ENCODE measurements at regions not wholly inside any gene's neighbourhood (a gene's known extent, or its start where the extent isn't known, plus 50 kb on each side); places are given as distances from the start of the nearest gene placed in this dataset.

DNA sequence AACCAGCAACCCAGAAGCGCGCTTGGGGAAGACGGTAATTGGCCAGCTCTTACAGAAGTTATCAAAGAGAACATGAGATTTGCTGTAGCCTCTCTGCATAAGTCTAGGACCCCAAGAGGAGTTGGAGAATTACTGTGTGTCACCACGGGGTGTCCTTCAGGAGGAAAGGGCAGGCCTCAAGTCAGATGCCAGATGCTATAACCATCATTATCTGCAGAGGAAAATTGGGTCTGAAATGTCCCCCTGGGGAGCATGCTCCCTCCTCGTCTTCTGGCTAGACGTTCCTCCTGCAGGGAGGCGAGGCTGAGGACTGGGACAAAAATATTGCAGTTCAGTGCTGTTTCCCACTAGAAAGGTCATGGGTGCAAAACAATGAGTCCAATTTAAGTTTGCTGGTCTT is 380.5 kb upstream of the CFAP20DC start:
- H3K4me3 Mint-ChIP-seq: no peak overlapping the region
- no peaks in the 10 kb centered on the region for H3K27me3 Mint-ChIP-seq
- H3K27ac Mint-ChIP-seq: no peak overlapping the region
- peaks cover 2 to 9% (median 2%) of the 10 kb centered on the region in 3 donors for H3K9me3 Mint-ChIP-seq
- H3K36me3 Mint-ChIP-seq: peaks cover 1% of the 10 kb centered on the region
- peaks cover 4 to 13% (median 7%) of the 10 kb centered on the region in 3 donors for H3K4me1 Mint-ChIP-seq

GRCh38 chr3:59429198-59429597 is 379.4 kb upstream of the CFAP20DC start:
- Mint-ChIP-seq H3K36me3 (no peaks in the 10 kb centered on the region), H3K4me1 (peaks cover 11 to 22% (median 14%) of the 10 kb centered on the region in 3 donors), H3K9me3 (peaks cover 1 to 9% (median 2%) of the 10 kb centered on the region in 3 donors), H3K27me3 (no peaks in the 10 kb centered on the region), H3K4me3 (no peak overlapping the region), H3K27ac (peak overlapping the region in 1 of 3 donors; percentile 41)

DNA sequence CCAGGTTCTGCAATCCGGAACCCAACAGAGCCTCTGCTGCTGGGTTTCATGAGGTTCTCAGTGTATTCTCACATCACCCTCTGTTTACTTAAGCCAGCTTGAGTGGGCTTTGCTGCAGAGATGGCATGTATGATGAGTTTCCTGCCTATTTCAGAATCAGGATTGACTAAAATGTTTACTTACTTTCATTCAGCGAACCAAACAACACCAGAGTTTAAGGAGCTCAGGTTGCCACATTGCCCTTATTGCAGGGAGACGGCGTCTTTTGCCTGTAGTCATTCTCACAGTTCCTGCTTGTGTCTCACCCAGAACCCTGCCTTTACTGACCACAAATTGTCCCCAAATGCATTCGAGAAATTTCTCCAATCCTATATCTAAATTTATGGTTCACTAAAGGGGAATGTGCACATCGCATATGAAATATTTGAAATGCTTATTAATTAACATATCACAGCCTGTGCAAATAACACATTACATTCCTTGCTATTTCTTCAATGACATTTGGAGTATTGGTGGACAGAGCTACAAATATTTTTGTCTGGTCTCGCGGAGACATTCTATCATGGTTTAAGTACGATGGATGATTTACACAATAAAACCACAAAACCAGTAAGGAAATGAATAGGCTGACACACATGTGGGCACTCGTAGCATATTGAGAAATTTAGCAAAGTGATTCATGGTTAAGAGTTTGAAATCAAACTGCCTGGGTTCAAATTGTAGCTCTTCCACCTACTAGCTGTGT is 377.2 kb upstream of the CFAP20DC start:
- H3K4me3 Mint-ChIP-seq: no peak overlapping the region
- no peaks in the 10 kb centered on the region for H3K9me3 Mint-ChIP-seq
- no peaks in the 10 kb centered on the region for H3K27me3 Mint-ChIP-seq
- H3K36me3 Mint-ChIP-seq: no peaks in the 10 kb centered on the region
- H3K4me1 Mint-ChIP-seq: peaks cover 13 to 23% (median 19%) of the 10 kb centered on the region in 3 donors
- peak overlapping the region in 1 of 3 donors; percentile 4 for H3K27ac Mint-ChIP-seq

DNA sequence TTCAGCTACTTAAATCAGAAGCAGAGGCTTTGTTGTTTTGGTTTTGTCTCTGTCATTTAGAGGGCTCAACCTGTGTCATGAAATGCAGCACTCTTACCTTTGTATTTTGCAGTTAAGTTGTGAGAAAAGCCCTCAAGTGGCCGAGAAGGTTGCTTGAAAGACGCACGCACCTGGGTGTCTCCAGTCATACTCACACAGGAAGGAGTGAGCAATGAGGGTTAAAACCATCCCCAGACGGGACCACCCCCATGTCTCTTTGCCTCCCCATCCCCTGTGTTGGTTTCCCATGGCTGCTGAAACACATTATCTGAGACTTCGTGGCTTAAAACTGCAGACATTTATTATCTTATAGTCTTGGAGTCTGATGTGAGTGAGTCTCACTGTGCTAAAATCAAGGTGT is 376.1 kb upstream of the CFAP20DC start:
- H3K27me3 Mint-ChIP-seq: no peaks in the 10 kb centered on the region
- peak overlapping the region in 1 of 4 donors; percentile 65 for H3K4me3 Mint-ChIP-seq
- H3K27ac Mint-ChIP-seq: peak overlapping the region in 1 of 3 donors; percentile 61
- H3K4me1 Mint-ChIP-seq: peaks cover 13 to 23% (median 19%) of the 10 kb centered on the region in 3 donors
- H3K9me3 Mint-ChIP-seq: no peaks in the 10 kb centered on the region
- no peaks in the 10 kb centered on the region for H3K36me3 Mint-ChIP-seq

GRCh38 chr3:59425371-59425770 is 375.5 kb upstream of the CFAP20DC start:
- no peaks in the 10 kb centered on the region for H3K36me3 Mint-ChIP-seq
- peaks cover 13 to 23% (median 19%) of the 10 kb centered on the region in 3 donors for H3K4me1 Mint-ChIP-seq
- H3K27ac Mint-ChIP-seq: peak overlapping the region in 2 of 3 donors; percentile 4 to 61
- H3K4me3 Mint-ChIP-seq: peak overlapping the region in 2 of 4 donors; percentile 10 to 65
- H3K27me3 Mint-ChIP-seq: no peaks in the 10 kb centered on the region
- no peaks in the 10 kb centered on the region for H3K9me3 Mint-ChIP-seq

GRCh38 chr3:59424268-59425010 is 374.6 kb upstream of the CFAP20DC start:
- H3K27ac Mint-ChIP-seq: peak overlapping the region in 1 of 3 donors; percentile 4

DNA sequence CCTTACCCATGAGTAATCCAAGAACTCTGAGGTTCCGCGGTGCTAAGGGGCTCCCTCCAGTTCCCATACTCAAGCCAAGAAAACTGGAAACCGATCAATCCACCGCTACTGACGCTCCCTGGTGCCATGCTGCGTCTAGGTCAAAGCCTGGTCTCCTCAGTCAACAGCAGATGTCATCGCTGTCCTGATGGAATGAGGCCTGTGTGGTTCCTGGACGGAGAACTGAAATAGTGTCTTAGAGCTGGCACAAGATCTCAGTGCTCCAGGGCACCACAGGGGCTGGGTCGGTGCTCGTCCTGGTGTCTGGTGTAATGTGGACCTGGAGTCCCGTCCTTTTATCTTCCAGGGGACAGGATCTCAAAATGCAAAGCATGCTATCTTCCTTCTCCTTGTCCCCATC is 373.9 kb upstream of the CFAP20DC start:
- H3K36me3 Mint-ChIP-seq: no peaks in the 10 kb centered on the region
- no peaks in the 10 kb centered on the region for H3K9me3 Mint-ChIP-seq
- H3K27me3 Mint-ChIP-seq: no peaks in the 10 kb centered on the region
- no peak overlapping the region for H3K27ac Mint-ChIP-seq
- peak overlapping the region in 1 of 4 donors; percentile 10 for H3K4me3 Mint-ChIP-seq
- peaks cover 13 to 23% (median 19%) of the 10 kb centered on the region in 3 donors for H3K4me1 Mint-ChIP-seq

More at GRCh38 chr3:59424268-59425010, 374.6 kb upstream of the CFAP20DC start:
- Mint-ChIP-seq H3K4me1 (peaks cover 13 to 23% (median 19%) of the 10 kb centered on the region in 3 donors), H3K36me3 (no peaks in the 10 kb centered on the region), H3K4me3 (peak overlapping the region in 2 of 4 donors; percentile 10 to 39), H3K9me3 (no peaks in the 10 kb centered on the region), H3K27me3 (no peaks in the 10 kb centered on the region)

DNA sequence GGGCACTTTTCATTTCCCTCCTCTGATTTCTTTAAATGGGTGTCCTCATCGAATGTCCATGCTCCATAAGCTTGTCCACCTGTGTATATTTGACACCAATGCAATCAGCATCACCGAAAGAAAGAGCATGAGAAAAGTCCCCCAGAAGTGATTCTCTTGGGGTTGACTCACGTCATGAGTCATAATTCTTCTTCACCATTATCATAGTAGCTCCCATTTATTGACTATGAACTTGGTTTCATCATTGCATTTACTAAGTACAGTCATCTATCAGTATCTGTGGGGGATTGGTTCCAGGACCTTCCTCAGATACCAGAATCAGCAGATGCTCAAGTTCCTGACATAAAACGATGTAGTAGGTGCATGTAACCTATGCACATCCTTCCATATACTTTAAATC is 372.5 kb upstream of the CFAP20DC start:
- Mint-ChIP-seq H3K4me3 (no peak overlapping the region), H3K27me3 (no peaks in the 10 kb centered on the region), H3K9me3 (no peaks in the 10 kb centered on the region), H3K27ac (no peak overlapping the region), H3K36me3 (no peaks in the 10 kb centered on the region), H3K4me1 (peaks cover 13 to 20% (median 19%) of the 10 kb centered on the region in 3 donors)

- Mint-ChIP-seq H3K4me3 (no peak overlapping the region), H3K9me3 (no peaks in the 10 kb centered on the region), H3K27ac (peak overlapping the region in 1 of 3 donors; percentile 12), H3K36me3 (no peaks in the 10 kb centered on the region), H3K27me3 (no peaks in the 10 kb centered on the region), H3K4me1 (peaks cover 0 to 2% (median 1%) of the 10 kb centered on the region in 3 donors)
These were observed 369.0 kb upstream of the CFAP20DC start for GRCh38 chr3:59418836-59419235.

- no peaks in the 10 kb centered on the region for H3K36me3 Mint-ChIP-seq
- H3K4me1 Mint-ChIP-seq: peaks cover under 1 to 2% (median 1%) of the 10 kb centered on the region in 3 donors
- no peak overlapping the region for H3K27ac Mint-ChIP-seq
- no peaks in the 10 kb centered on the region for H3K9me3 Mint-ChIP-seq
- no peak overlapping the region for H3K4me3 Mint-ChIP-seq
- H3K27me3 Mint-ChIP-seq: no peaks in the 10 kb centered on the region
These were observed 362.7 kb upstream of the CFAP20DC start for GRCh38 chr3:59412516-59412915.

DNA sequence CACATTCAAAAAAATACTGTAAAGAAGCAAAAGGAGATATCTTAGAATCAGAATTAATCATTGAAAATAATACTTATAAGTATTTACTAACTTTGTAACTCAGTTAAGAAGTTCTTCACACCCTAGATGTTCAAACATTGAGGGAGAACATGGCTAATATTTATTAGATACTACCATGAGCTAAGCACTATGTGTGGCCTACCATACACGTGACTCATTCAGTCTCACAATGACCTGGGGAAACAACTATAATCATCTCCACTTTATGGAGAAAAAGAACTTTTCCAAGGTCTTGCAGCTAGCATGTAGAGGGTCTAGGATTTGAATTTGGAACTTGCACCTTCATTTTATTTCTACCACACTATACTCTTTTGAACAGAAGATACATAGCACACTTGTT is 361.9 kb upstream of the CFAP20DC start:
- no peaks in the 10 kb centered on the region for H3K27me3 Mint-ChIP-seq
- no peaks in the 10 kb centered on the region for H3K9me3 Mint-ChIP-seq
- no peak overlapping the region for H3K4me3 Mint-ChIP-seq
- H3K4me1 Mint-ChIP-seq: peaks cover 6 to 8% (median 8%) of the 10 kb centered on the region in 3 donors
- peak overlapping the region in 1 of 3 donors; percentile 12 for H3K27ac Mint-ChIP-seq
- H3K36me3 Mint-ChIP-seq: no peaks in the 10 kb centered on the region

DNA sequence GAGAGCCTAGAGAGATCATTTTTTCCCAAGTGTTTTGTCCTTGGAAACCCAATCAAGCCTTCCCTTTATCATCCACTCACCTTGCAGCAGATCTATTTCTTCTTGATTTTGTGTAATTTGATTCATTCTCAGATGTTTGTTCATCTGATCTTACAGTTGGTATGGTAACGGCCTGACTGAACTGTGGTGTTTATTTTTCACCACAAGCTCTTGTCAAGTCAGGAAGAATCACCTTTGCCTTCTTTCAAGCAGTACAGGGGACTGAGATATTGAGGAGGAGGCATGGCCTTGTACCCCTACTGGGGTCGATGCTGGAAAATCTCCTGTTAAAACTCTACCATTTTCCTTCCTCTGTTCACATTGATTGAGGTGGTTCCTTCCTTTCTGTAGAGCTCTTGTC is 361.4 kb upstream of the CFAP20DC start:
- no peaks in the 10 kb centered on the region for H3K9me3 Mint-ChIP-seq
- no peak overlapping the region for H3K27ac Mint-ChIP-seq
- no peak overlapping the region for H3K4me3 Mint-ChIP-seq
- H3K27me3 Mint-ChIP-seq: no peaks in the 10 kb centered on the region
- no peaks in the 10 kb centered on the region for H3K36me3 Mint-ChIP-seq
- peaks cover 8 to 11% (median 8%) of the 10 kb centered on the region in 3 donors for H3K4me1 Mint-ChIP-seq

- Mint-ChIP-seq H3K4me3 (no peak overlapping the region), H3K27ac (peak overlapping the region in 1 of 3 donors; percentile 78), H3K4me1 (peaks cover 6 to 11% (median 8%) of the 10 kb centered on the region in 3 donors), H3K36me3 (no peaks in the 10 kb centered on the region), H3K9me3 (no peaks in the 10 kb centered on the region), H3K27me3 (no peaks in the 10 kb centered on the region)
These were observed 358.3 kb upstream of the CFAP20DC start for GRCh38 chr3:59408047-59408624.

DNA sequence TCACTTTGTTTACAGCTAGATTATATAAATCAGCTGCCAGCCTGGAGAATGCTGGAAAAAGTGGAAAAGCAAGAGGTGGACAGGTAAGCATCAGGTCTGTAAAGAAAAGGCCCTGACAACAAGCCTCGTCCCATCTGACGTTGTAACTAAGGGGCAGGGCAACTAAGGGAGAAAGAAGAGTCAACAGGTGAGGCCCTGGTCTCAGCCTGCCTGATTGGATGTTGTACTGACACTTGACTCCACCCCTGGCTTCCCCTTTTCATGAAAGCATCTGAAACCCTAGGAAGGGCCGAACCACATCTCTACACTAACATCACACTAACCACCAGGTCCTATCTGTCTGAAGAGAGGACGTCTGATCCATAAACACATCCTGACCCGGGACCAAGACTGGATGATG is 357.6 kb upstream of the CFAP20DC start:
- H3K9me3 Mint-ChIP-seq: no peaks in the 10 kb centered on the region
- H3K4me1 Mint-ChIP-seq: peaks cover 6 to 11% (median 8%) of the 10 kb centered on the region in 3 donors
- no peaks in the 10 kb centered on the region for H3K27me3 Mint-ChIP-seq
- no peak overlapping the region for H3K4me3 Mint-ChIP-seq
- H3K27ac Mint-ChIP-seq: peak overlapping the region in 1 of 3 donors; percentile 78
- no peaks in the 10 kb centered on the region for H3K36me3 Mint-ChIP-seq

- peaks cover 6 to 11% (median 8%) of the 10 kb centered on the region in 3 donors for H3K4me1 Mint-ChIP-seq
- H3K27me3 Mint-ChIP-seq: no peaks in the 10 kb centered on the region
- no peaks in the 10 kb centered on the region for H3K36me3 Mint-ChIP-seq
- peak overlapping the region in 2 of 3 donors; percentile 21 to 78 for H3K27ac Mint-ChIP-seq
- no peak overlapping the region for H3K4me3 Mint-ChIP-seq
- H3K9me3 Mint-ChIP-seq: no peaks in the 10 kb centered on the region
These were observed 357.1 kb upstream of the CFAP20DC start for GRCh38 chr3:59406943-59407342.
